ENCODE measurements at regions not wholly inside any gene's neighbourhood (a gene's known extent, or its start where the extent isn't known, plus 50 kb on each side); places are given as distances from the start of the nearest gene placed in this dataset.
"Not testable (repeated sequence)": the region's sequence is repeated elsewhere in the genome, so short reads cannot be mapped to it uniquely, and the experiment has no call there.

- DNase-seq (ENCODE audit: low spot score) = no peak
Observed at GRCh38 chr5:82551192-82551591, 273.0 kb upstream of the RPS23 start.

- no peak for DNase-seq (ENCODE audit: low spot score)
Observed at GRCh38 chr5:82549263-82549662, 271.1 kb upstream of the RPS23 start.

- DNase-seq (ENCODE audit: low spot score) = no peak
Observed at GRCh38 chr5:82544004-82544403, 265.9 kb upstream of the RPS23 start.

GRCh38 chr5:82540301-82540700, 262.1 kb upstream of the RPS23 start:
- no peak for DNase-seq (ENCODE audit: low spot score)

GRCh38 chr5:82538339-82539034, 260.3 kb upstream of the RPS23 start:
- DNase-seq (ENCODE audit: low spot score) = no peak

- no peak for DNase-seq (ENCODE audit: low spot score)
Observed at GRCh38 chr5:82537687-82538306, 259.6 kb upstream of the RPS23 start.

GRCh38 chr5:82534986-82535385, 256.8 kb upstream of the RPS23 start:
- no peak for DNase-seq (ENCODE audit: low spot score)

- DNase-seq (ENCODE audit: low spot score) = not testable (repeated sequence)
Observed at GRCh38 chr5:82532075-82532474, 253.9 kb upstream of the RPS23 start.

GRCh38 chr5:82526540-82526939, 248.4 kb upstream of the RPS23 start:
- DNase-seq (ENCODE audit: low spot score) = no peak

- DNase-seq (ENCODE audit: low spot score) = no peak
Observed at GRCh38 chr5:82525626-82526025, 247.5 kb upstream of the RPS23 start.

GRCh38 chr5:82523633-82524032, 245.5 kb upstream of the RPS23 start:
- DNase-seq (ENCODE audit: low spot score) = no peak

GRCh38 chr5:82522897-82523296, 244.7 kb upstream of the RPS23 start:
- DNase-seq (ENCODE audit: low spot score) = no peak

- DNase-seq (ENCODE audit: low spot score) = no peak
Observed at GRCh38 chr5:82521431-82522051, 243.4 kb upstream of the RPS23 start.

GRCh38 chr5:82519558-82519957, 241.4 kb upstream of the RPS23 start:
- no peak for DNase-seq (ENCODE audit: low spot score)

GRCh38 chr5:82517544-82518075, 239.5 kb upstream of the RPS23 start:
- DNase-seq (ENCODE audit: low spot score) = no peak

- no peak for DNase-seq (ENCODE audit: low spot score)
Observed at GRCh38 chr5:82513738-82514137, 235.6 kb upstream of the RPS23 start.

GRCh38 chr5:82512025-82512424, 233.9 kb upstream of the RPS23 start:
- DNase-seq (ENCODE audit: low spot score) = no peak

- no peak for DNase-seq (ENCODE audit: low spot score)
Observed at GRCh38 chr5:82511134-82511533, 233.0 kb upstream of the RPS23 start.

GRCh38 chr5:82509762-82510161, 231.6 kb upstream of the RPS23 start:
- no peak for DNase-seq (ENCODE audit: low spot score)

GRCh38 chr5:82506390-82506789, 228.2 kb upstream of the RPS23 start:
- DNase-seq (ENCODE audit: low spot score) = not testable (repeated sequence)

GRCh38 chr5:82499725-82500244, 221.6 kb upstream of the RPS23 start:
- DNase-seq (ENCODE audit: low spot score) = no peak

GRCh38 chr5:82497242-82497641, 219.1 kb upstream of the RPS23 start:
- no peak for DNase-seq (ENCODE audit: low spot score)

- DNase-seq (ENCODE audit: low spot score) = no peak
Observed at GRCh38 chr5:82494942-82495341, 216.8 kb upstream of the RPS23 start.

Measured in putamen (tissue), 1 donor.